Motor neuron (in vitro differentiated cells): ENCODE measurements at regions not wholly inside any gene's neighbourhood (a gene's known extent, or its start where the extent isn't known, plus 50 kb on each side); places are given as distances from the start of the nearest gene placed in this dataset.

Experiments
- ATAC-seq, 8 experiments: fragments of 200-7000 bp; cut with Tn5 transposase; replicated peaks in 6 of 8; 2 replicates each; pipeline ENCODE4 v1.8.0; 2021; ENCODE audit warnings: mild to moderate bottlenecking in 8 of 8, moderate library complexity in 8 of 8
- H3K27ac ChIP-seq, 2 donors: fragments of 250-450 bp; sonication (Bioruptor Pico); 2 replicates each; pipeline ENCODE4 v1.9.0; 2021; ENCODE audit warnings: antibody characterized with exemption in 2 of 2, mild to moderate bottlenecking in 2 of 2, moderate library complexity in 1 of 2
- H3K4me1 ChIP-seq, 2 donors: fragments of 250-450 bp; sonication (Bioruptor Pico); replicated peaks in 1 of 2; 2 replicates each; pipeline ENCODE4 v1.6.1; 2021; ENCODE audit warnings: antibody characterized with exemption in 2 of 2, mild to moderate bottlenecking in 2 of 2, moderate library complexity in 1 of 2
- H3K4me3 ChIP-seq, 5 donors: fragments of 250-450 bp; sonication (Bioruptor Pico); 2 replicates each; pipeline ENCODE4 v1.9.0; 2021; ENCODE audit warnings: antibody characterized with exemption in 5 of 5, mild to moderate bottlenecking in 5 of 5, moderate library complexity in 4 of 5
- WGBS, 10 experiments: fragments of 450-650 bp; shearing (Covaris generic); methylation state at CpG; one replicate each; pipeline ENCODE4 v1.0.0; 2022; 5-methylcytosine and 5-hydroxymethylcytosine counted together
- in situ Hi-C, 9 experiments: fragments of 400-800 bp; cut with MboI; loops; one replicate each; pipeline ENCODE4 v1.15.0; 2021; ENCODE audit warnings: low sequenced_read_pairs in 9 of 9, low pct_unique_long_range_greater_than_20kb in 2 of 9; ENCODE audit not compliant: unreplicated experiment in 9 of 9

GRCh38 chr10:120683454-120683853, 167.7 kb upstream of the WDR11 start:
- in situ Hi-C loops = no loop called here
- no peak for ATAC-seq
- Histone ChIP-seq H3K4me1 (no peaks in the 10 kb centered on the region), H3K4me3 (no peak overlapping the region), H3K27ac (no peak overlapping the region)
- whole genome bisulfite sequencing, 10 experiments = 79 to 100% (median 95%) methylated on average over 2 of the region's 2 CpGs

- H3K27ac ChIP-seq = no peak overlapping the region
- no peaks in the 10 kb centered on the region for H3K4me1 ChIP-seq
- ATAC-seq = no peak
- WGBS, 10 experiments = 29 to 83% (median 67%) methylated on average over 1 to 2 of the region's 5 CpGs; no CpG with 5 or more reads in 7 of the 10 experiments
- H3K4me3 ChIP-seq = no peak overlapping the region
- in situ Hi-C loops = no loop called here
Measured at GRCh38 chr10:120684226-120684625, 166.9 kb upstream of the WDR11 start.

- Histone ChIP-seq H3K4me3 (no peak overlapping the region), H3K27ac (no peak overlapping the region), H3K4me1 (no peaks in the 10 kb centered on the region)
- no peak for ATAC-seq
- 10 to 100% (median 61%) methylated on average over 1 to 4 of the region's 4 CpGs; no CpG with 5 or more reads in 3 of the 10 experiments for WGBS, 10 experiments
- in situ Hi-C loops = no loop called here
Measured at GRCh38 chr10:120685136-120685535, 166.0 kb upstream of the WDR11 start.

GRCh38 chr10:120688928-120689327, 162.2 kb upstream of the WDR11 start:
- Histone ChIP-seq H3K4me3 (no peak overlapping the region), H3K27ac (no peak overlapping the region), H3K4me1 (no peaks in the 10 kb centered on the region)
- peak in 1 of 8 experiments; percentile 24 for ATAC-seq
- in situ Hi-C loops = no loop called here
- 40 to 100% (median 100%) methylated on average over 1 of the region's 1 CpG; no CpG with 5 or more reads in 5 of the 10 experiments for WGBS, 10 experiments

GRCh38 chr10:120689777-120690529, 161.2 kb upstream of the WDR11 start:
- no peak overlapping the region for H3K4me3 ChIP-seq
- in situ Hi-C loops = no loop called here
- H3K4me1 ChIP-seq = no peaks in the 10 kb centered on the region
- no peak overlapping the region for H3K27ac ChIP-seq
- peak in 3 of 8 experiments; percentile 67 to 80 (median 75) for ATAC-seq
- 0 to 90% (median 80%) methylated on average over 1 to 2 of the region's 2 CpGs; no CpG with 5 or more reads in 5 of the 10 experiments for WGBS, 10 experiments

GRCh38 chr10:120691625-120692024, 159.5 kb upstream of the WDR11 start:
- 0 to 100% (median 84%) methylated on average over 1 to 3 of the region's 3 CpGs for WGBS, 10 experiments
- ATAC-seq = no peak
- in situ Hi-C loops = no loop called here
- Histone ChIP-seq H3K27ac (no peak overlapping the region), H3K4me3 (no peak overlapping the region), H3K4me1 (no peaks in the 10 kb centered on the region)

- in situ Hi-C loops = no loop called here
- no peak overlapping the region for H3K27ac ChIP-seq
- no peaks in the 10 kb centered on the region for H3K4me1 ChIP-seq
- 20 to 100% (median 76%) methylated on average over 1 to 2 of the region's 2 CpGs for WGBS, 10 experiments
- H3K4me3 ChIP-seq = no peak overlapping the region
- ATAC-seq = peak in 1 of 8 experiments; percentile 42
Measured at GRCh38 chr10:120700426-120700825, 150.7 kb upstream of the WDR11 start.

- WGBS, 10 experiments = 0 to 77% (median 71%) methylated on average over 1 to 2 of the region's 2 CpGs; no CpG with 5 or more reads in 2 of the 10 experiments
- ATAC-seq = no peak
- in situ Hi-C loops = no loop called here
- no peaks in the 10 kb centered on the region for H3K4me1 ChIP-seq
- H3K4me3 ChIP-seq = no peak overlapping the region
- no peak overlapping the region for H3K27ac ChIP-seq
Measured at GRCh38 chr10:120701381-120701780, 149.8 kb upstream of the WDR11 start.

GRCh38 chr10:120702032-120702431, 149.1 kb upstream of the WDR11 start:
- ATAC-seq = no peak
- WGBS, 10 experiments = 0 to 100% (median 57%) methylated on average over 1 of the region's 1 CpG; no CpG with 5 or more reads in 2 of the 10 experiments
- Histone ChIP-seq H3K4me1 (no peaks in the 10 kb centered on the region), H3K27ac (no peak overlapping the region), H3K4me3 (no peak overlapping the region)
- in situ Hi-C loops = no loop called here

GRCh38 chr10:120705309-120705708, 145.9 kb upstream of the WDR11 start:
- in situ Hi-C loops = no loop called here
- no peak overlapping the region for H3K27ac ChIP-seq
- no peak for ATAC-seq
- H3K4me1 ChIP-seq = no peaks in the 10 kb centered on the region
- 26 to 86% (median 66%) methylated on average over 1 to 4 of the region's 4 CpGs for WGBS, 10 experiments
- no peak overlapping the region for H3K4me3 ChIP-seq

GRCh38 chr10:120710076-120710475, 141.1 kb upstream of the WDR11 start:
- no peak for ATAC-seq
- no peak overlapping the region for H3K27ac ChIP-seq
- peaks cover 0 to 5% of the 10 kb centered on the region in 2 donors for H3K4me1 ChIP-seq
- in situ Hi-C loops = no loop called here
- WGBS, 10 experiments = 33 to 100% (median 64%) methylated on average over 1 to 2 of the region's 2 CpGs; no CpG with 5 or more reads in 3 of the 10 experiments
- no peak overlapping the region for H3K4me3 ChIP-seq

GRCh38 chr10:120711860-120712259, 139.3 kb upstream of the WDR11 start:
- H3K4me3 ChIP-seq = no peak overlapping the region
- H3K27ac ChIP-seq = no peak overlapping the region
- WGBS, 10 experiments = 40 to 100% (median 61%) methylated on average over 1 to 4 of the region's 5 CpGs; no CpG with 5 or more reads in 5 of the 10 experiments
- H3K4me1 ChIP-seq = peaks cover 0 to 5% of the 10 kb centered on the region in 2 donors
- in situ Hi-C loops = no loop called here
- ATAC-seq = no peak

- peaks cover 0 to 5% of the 10 kb centered on the region in 2 donors for H3K4me1 ChIP-seq
- ATAC-seq = peak in 1 of 8 experiments; percentile 31
- H3K27ac ChIP-seq = no peak overlapping the region
- 38 to 83% (median 61%) methylated on average over 1 to 2 of the region's 2 CpGs; no CpG with 5 or more reads in 4 of the 10 experiments for WGBS, 10 experiments
- H3K4me3 ChIP-seq = no peak overlapping the region
- in situ Hi-C loops = no loop called here
Measured at GRCh38 chr10:120713573-120714205, 137.5 kb upstream of the WDR11 start.
